Fibroblast of mammary gland (primary cell): ENCODE measurements at regions not wholly inside any gene's neighbourhood (a gene's known extent, or its start where the extent isn't known, plus 50 kb on each side); places are given as distances from the start of the nearest gene placed in this dataset.

Experiments
- DNase-seq: peaks from one replicate; pipeline ENCODE4 v3.0.0-alpha.2; 2010; ENCODE audit warnings: low read depth
- H3K4me3 ChIP-seq: 2 replicates; pipeline ENCODE4 v1.5.1; 2011; ENCODE audit warnings: low read depth, mild to moderate bottlenecking, low read length, moderate library complexity; ENCODE audit not compliant: control insufficient read depth
- TF ChIP-seq, protein P1 (sequence below): conservative IDR thresholded peaks from 2 replicates; pipeline ENCODE4 v1.5.1; 2011; ENCODE audit warnings: low read depth, low read length, inconsistent platforms; ENCODE audit not compliant: control insufficient read depth, insufficient read depth

DNA sequence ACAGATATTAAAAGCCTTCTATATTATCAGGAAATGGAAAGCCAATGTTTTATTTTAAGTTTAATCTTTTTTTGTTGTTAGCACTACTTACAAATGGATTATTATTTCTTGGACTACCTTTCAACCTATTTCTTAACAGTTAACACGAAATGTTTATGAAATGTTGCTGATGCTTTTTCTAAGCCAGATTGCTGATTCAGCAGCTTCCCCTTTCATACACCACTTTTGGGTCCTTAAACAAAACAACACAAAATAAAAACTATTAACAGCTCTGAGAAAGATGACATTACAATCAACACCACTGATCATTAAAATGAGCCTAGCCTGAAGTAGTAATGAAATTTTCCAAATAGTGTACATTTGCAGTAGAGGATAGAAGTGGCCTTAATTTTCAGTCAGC lies 99.2 kb upstream of the VEPH1 start:
- DNase-seq = no peak
- TF ChIP-seq, protein P1, sequence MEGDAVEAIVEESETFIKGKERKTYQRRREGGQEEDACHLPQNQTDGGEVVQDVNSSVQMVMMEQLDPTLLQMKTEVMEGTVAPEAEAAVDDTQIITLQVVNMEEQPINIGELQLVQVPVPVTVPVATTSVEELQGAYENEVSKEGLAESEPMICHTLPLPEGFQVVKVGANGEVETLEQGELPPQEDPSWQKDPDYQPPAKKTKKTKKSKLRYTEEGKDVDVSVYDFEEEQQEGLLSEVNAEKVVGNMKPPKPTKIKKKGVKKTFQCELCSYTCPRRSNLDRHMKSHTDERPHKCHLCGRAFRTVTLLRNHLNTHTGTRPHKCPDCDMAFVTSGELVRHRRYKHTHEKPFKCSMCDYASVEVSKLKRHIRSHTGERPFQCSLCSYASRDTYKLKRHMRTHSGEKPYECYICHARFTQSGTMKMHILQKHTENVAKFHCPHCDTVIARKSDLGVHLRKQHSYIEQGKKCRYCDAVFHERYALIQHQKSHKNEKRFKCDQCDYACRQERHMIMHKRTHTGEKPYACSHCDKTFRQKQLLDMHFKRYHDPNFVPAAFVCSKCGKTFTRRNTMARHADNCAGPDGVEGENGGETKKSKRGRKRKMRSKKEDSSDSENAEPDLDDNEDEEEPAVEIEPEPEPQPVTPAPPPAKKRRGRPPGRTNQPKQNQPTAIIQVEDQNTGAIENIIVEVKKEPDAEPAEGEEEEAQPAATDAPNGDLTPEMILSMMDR = no peak
- no peak overlapping the region for H3K4me3 ChIP-seq

DNA sequence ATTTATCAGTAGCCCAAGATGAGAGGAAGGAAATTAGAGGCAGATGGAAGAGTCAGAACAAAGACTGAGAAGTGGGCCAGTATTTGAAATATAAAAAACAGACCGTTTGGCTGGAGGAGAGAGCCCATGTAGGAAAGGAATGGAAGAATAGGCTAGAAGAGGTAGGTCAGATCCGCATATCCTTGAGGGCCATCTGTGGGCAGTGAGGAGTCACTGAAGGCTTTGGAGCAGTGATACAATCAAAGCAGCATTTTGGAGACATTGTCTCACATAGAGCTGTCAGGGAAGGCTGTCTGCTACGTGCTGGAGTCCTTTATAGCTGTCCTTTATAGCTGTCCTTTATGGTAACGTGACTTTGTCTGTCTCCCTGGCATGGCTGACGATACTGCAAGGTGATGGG lies 92.0 kb upstream of the VEPH1 start:
- no peak overlapping the region for H3K4me3 ChIP-seq
- TF ChIP-seq, protein P1 = no peak
- DNase-seq = no peak

DNA sequence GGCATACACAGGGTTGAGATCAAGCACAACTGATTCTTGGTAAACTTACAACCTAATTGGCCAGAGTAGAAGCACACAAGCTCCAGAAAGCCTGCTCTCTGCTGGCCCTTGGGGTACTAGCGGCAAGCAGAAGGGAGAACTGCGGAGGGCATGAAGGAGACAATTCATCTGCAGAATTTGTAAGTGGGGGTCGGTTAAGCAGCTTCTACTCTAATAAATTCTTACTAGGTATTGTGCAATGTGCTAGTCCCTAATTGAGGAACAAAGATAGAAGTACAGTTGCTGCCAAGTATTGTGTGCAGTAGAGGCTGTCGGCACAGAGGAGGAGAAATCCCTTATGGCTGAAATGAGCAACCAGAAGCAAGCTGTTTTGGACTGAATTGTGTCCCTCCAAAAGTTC lies 91.2 kb upstream of the VEPH1 start:
- no peak overlapping the region for H3K4me3 ChIP-seq
- TF ChIP-seq, protein P1 = peak; percentile 44
- DNase-seq = peak; percentile 34

DNA sequence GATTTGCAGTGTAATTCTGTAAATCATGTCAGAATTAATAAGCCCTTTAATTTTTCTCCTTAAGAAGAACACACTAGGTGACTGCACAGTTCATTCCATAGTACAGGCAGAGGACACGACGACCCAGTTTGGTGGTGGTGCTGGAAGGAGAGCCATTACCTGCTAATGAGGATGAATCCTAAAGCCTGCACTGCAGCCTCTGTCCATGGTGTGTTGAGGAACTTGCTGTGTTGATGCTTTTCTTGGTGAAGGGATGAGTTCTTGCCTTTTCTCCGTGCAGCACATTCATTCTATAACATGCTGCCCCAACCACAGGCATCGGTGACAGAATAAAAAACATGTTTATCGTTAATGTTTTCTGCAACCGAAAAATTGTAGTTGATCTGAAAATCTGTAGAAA lies 89.6 kb upstream of the VEPH1 start:
- TF ChIP-seq, protein P1 = no peak
- no peak for DNase-seq
- no peak overlapping the region for H3K4me3 ChIP-seq

DNA sequence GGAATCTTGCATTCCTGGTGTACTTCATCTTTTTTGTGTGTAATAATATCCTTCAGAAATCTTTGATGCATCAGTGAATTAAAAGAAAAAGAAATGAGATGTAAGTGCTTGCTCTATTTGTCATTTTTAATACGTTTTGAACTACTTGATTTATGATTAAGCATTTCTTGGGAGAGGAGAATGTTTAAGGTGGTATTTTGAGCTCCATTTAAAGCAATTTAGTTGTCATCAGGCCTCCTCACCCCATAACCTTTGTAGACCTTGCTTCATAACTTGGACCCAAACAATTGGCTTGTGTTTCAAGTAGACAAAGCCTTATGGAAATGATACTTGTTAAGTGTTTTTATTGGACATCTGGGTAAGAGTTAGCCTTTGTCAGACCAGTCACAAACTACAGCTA lies 87.1 kb upstream of the VEPH1 start:
- TF ChIP-seq, protein P1 = no peak
- DNase-seq = no peak
- H3K4me3 ChIP-seq = no peak overlapping the region

DNA sequence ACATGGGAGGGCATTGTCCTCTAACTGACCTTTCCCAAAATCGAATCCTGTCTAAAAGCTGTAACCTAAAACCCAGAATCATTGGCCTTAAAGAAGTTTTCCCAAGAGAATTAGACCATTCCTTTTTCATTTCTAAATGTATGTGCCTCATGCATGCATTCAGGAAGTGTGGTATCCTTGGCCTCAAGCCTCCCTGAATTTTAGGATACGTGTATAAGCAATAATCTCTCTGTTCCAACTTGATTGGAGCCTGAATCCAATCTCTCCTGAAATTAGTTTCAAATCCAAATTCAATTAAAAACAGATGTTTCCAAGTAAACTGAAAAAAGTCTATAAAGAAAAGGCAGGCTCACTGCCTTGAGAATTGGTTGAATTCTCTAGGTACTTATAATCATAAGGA lies 86.0 kb upstream of the VEPH1 start:
- TF ChIP-seq, protein P1 = no peak
- DNase-seq = peak; percentile 26

DNA sequence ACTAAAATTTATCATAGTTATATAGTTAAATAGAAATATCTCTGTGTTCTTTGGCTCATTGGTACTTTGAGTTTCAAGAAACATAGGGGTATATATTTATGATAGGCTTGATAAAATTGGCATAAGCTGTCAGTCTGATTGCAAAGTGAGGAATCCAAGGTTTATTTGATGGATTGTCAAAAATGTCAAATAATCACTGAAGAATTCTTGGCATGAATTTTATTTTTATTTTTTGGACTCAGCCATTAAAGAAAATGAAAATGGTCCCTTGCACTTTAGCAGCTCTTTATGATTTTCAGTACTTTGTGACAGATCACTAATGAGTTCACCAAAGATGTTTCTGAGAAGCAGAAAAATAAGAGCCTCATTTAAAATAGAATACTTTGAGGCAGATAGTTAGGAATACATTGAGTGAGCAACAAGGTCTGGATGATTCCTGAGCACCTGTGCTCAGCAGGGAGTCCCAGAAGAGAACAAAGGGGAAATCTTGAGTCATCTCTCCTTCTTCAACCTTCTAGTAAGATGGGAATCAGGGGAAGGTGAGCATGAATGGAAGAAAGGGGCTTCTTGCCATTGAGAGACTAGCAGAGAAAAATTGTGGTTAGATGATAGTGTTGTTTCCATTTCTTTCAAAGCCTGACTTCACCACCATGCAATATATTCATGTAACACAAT lies 85.3 kb upstream of the VEPH1 start:
- H3K4me3 ChIP-seq = no peak overlapping the region
- TF ChIP-seq, protein P1 = no peak
- no peak for DNase-seq

More for the DNA sequence above, 86.0 kb upstream of the VEPH1 start:
- H3K4me3 ChIP-seq = no peak overlapping the region
